ENCODE measurements at regions not wholly inside any gene's neighbourhood (a gene's known extent, or its start where the extent isn't known, plus 50 kb on each side); places are given as distances from the start of the nearest gene placed in this dataset.
"Not testable (repeated sequence)": the region's sequence is repeated elsewhere in the genome, so short reads cannot be mapped to it uniquely, and the experiment has no call there.

DNA sequence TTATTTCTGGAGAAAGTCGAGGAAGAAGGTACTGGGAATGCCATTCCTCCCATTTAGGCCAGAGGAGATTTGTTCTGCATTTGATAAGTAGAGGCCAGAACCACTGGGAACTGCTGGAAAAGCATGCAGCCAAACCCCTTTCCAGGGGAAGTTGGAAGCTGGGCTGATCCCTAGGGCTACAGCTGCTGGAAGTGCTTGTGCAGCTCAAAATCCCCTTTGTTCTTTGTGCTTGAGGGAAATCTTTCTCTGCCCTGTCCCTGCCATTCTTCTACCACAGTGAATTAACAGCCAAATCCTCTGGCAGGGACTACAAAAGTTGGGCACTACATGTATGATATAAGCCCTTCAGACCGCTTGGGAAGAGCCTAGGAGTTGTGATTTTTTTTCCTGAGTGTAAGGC lies 734.1 kb downstream of the LRRIQ3 start:
- peak; percentile 26 for DNase-seq

- DNase-seq = no peak
Observed at GRCh38 chr1:73452522-73452921, 745.5 kb downstream of the LRRIQ3 start.

- not testable (repeated sequence) for DNase-seq
Observed at GRCh38 chr1:73450668-73451067, 747.3 kb downstream of the LRRIQ3 start.

DNA sequence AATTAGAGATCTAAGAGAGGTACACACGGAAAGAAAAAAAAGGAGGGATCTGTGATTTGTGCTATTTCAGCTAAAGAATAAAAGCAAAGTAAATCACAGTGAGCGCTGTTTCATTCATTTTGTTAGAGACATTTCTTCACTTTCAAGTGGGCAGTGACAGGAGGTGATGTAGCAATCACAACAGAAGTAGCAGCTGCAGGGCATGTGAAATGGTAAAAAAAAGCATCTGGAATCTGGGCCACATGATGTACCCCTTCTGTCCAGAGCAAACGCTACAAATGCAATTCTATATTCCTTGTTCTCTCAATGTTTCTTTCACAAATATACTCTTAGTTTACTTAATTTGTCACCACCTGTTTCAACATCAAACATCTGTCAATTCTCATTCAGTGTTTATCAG lies 786.5 kb downstream of the LRRIQ3 start:
- no peak for DNase-seq

GRCh38 chr1:73401666-73402065 lies 796.3 kb downstream of the LRRIQ3 start:
- no peak for DNase-seq

DNA sequence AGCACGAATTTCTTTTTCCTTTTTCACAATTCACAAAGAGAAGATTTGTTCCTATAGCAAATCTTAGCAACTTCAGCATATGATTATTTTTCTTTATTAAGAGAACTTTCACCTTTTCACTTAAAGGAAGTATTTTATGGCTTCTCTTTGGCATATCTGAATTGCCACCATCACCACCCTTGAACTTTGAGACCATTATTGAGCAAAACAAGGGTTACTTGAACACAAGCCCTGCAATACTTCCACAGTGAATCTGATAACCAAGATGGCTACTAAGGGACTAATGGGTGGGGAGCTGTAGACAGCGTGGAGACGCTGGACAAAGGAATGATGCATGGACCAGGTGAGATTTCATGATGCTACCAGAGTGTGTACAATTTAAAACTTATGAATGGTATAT lies 815.0 kb downstream of the LRRIQ3 start:
- no peak for DNase-seq

DNA sequence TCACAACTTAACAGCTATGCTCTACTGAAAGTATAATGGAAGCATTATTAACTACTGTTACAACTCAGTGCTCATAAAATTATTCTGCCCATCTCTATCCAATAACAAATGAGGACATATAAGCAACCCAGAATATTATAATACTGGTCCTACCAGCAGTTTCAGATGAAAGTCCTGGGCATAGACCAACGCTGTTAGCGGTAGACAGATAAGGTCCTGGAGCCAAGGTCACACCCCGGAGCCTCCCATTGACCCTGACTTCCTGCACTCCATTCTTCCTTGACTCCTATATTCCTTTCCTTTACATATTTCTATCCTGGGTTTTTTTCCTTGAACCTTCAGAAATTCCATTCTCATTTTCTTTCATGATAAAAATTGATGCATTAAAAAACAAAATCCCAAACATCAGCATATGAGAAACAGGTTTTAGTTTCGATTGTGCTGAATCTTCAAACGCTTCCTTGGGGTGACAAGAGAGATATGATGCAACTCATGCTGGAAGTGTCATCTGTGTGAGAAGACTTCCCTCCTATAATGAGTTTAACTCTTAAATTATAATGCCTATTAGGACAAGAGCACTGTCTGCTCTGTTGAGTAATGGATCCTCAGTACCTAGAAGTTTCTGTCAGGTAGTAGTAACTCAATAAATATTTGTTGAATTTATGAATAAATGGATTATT lies 831.1 kb downstream of the LRRIQ3 start:
- no peak for DNase-seq

DNA sequence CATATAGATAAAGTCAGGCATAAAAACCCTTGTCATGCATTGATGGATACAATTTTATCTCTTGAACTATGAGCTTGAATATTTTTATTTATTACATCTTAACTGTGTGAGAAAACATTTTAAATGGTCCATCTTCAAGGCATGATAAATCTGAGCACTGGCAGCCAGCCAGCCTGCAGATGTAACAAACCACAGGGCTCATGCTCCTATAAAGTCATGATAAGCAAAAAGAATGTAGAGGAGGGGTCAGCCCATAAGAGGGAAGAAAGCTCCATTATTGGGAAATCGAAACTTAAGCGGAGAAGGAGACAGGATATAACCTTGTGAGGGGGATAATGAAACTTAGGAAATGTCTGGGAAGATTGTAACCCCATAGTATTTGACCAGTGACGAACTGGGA lies 839.0 kb downstream of the LRRIQ3 start:
- no peak for DNase-seq

DNA sequence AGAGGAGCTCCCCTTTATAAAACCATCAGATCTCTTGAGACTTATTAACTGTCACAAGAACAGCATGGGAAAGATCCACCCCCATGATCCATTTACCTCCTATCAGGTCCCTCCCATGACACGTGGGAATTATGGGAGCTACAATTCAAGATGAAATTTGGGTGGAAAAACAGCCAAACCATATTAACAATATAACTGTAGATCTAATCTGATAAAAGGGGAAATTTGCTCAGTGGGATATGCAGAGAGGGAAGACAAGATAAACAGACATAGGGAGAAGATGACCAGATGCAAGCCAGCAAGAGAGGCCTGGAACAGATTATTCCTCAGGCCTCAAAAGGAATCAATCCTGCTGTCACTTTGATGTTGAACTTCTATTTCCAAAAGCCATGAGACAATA lies 841.5 kb downstream of the LRRIQ3 start:
- no peak for DNase-seq

DNA sequence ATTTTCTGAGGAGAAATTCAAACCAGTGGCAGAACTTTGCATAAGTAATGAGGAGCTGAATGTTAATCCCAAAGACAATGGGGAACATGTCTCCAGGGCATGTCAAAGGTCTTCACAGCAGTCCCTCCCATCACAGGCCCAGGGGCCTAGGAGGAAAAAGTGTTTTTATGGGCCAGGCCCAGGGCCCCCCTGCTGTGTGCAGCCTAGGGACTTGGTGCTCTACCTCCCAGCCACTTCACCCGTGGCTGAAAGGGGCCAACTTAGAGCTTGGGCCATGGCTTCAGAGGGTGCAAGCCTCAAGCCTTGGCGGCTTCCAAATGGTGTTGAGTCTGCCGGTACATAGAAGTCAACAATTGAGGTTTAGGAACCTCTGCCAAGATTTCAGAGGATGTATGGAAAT lies 854.0 kb downstream of the LRRIQ3 start:
- DNase-seq = no peak

DNA sequence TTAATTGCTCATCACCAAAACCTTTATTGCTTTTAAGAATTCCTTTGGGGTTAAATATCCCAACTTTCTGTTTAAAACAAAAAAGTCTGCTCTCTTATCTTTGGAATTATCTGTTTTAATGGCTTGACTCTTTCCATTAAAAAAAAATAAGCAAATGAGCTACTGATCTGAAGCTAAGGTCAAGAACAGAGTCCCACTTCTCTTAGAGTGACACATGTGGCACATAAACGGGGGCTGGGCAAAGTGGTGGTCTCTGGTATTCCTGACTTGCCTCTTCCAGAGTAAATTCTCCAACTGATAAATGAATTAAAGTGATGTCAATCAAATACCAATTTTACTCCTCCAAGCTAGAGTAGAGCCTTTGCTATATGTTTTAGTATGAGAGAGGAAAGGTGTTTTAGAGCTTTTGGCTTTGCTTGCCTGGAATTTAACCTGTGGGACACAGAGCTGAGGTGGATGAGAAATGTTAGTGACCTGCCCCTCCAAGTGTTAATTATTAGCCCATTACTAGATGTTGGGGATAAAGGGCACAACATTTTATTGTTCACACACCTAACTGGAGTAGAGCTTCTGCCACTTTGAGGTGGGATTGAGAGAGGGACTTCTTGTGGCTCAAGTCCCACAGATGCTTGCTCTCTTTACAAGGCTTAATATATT lies 864.0 kb downstream of the LRRIQ3 start:
- no peak for DNase-seq

GRCh38 chr1:73331726-73332125 lies 866.2 kb downstream of the LRRIQ3 start:
- no peak for DNase-seq

DNA sequence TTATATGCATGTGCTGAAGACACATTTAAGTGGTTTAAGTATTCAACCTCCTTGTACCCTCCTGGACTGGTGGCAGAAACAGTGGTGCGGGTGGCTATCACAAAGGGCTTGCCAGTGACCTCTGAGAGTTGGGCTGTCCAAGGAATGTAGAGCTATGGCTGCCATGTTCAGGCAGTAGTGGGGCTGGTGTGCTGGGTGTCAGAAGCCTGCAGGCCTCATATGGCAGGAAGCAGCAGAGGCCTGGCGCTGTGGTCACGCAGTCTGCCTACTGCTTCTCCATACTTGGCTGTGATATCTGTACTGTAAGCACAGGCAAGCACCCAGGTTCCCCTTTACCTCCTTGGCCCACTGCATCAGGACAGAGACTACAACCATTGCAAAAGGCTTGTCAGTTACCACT lies 870.0 kb downstream of the LRRIQ3 start:
- no peak for DNase-seq

- DNase-seq = no peak
Observed at GRCh38 chr1:73327180-73327793, 870.7 kb downstream of the LRRIQ3 start.

- DNase-seq = no peak
Observed at GRCh38 chr1:73326663-73327062, 871.3 kb downstream of the LRRIQ3 start.

GRCh38 chr1:73310797-73311381 lies 887.1 kb downstream of the LRRIQ3 start:
- no peak for DNase-seq

DNA sequence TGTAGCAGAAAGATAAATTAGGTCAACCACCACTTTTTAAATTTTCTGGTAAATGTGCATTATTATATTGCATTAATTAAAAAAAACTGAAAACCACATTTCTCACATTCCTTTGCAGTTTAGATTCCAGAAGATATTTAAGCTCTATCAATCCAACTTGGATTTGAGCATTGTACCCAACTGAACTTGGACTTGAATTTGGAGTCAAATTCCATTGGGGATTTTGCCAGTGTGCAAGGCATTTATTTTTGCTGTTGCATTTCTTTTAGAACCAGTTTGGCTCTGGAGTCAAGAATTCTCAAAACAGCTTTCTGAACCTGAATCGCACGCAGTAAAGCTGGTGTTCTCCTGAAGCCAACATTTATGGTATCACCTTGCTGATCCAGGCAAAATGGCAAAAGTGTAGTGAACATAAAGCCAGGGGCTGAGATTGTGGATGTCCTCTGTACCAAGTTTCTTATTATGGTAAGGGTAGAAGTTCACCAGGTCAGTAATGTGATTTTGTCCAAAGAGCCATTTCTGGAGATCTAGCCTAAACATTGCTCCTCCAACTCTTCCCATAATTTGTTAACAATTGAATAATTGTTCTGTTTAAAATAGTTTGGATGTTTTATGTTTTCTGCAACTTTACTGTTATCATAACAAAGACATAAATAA lies 890.9 kb downstream of the LRRIQ3 start:
- DNase-seq = no peak

GRCh38 chr1:73273886-73274285 lies 924.1 kb downstream of the LRRIQ3 start:
- no peak for DNase-seq

GRCh38 chr1:73245196-73245595 lies 952.8 kb downstream of the LRRIQ3 start:
- not testable (repeated sequence) for DNase-seq

DNA sequence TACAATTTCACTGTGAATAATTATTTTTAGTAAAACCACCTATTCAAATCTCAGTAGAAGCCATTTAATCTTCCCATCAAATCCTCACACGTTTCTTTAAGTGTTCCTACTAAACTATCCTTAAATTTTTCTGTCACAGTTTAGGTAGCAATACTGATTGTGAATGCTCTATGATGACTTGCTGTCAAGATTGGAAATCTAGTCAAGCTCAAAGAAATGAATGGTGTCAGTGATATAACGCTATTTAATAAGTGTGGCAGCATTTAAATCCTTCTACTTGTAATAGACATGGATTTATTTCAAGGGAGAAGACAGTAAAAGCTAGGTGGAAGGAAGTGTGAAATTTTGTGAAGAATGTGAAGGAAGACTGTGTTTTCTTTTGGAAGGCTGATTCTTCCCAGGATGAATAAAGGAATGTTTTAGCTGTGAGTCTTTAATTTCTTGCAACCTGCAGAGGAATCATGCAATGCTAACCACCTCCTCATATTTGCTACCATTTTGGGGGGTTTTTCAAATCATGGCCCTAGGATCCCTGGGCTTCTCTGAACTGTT lies 936.7 kb upstream of the NEGR1 start:
- DNase-seq = no peak

DNA sequence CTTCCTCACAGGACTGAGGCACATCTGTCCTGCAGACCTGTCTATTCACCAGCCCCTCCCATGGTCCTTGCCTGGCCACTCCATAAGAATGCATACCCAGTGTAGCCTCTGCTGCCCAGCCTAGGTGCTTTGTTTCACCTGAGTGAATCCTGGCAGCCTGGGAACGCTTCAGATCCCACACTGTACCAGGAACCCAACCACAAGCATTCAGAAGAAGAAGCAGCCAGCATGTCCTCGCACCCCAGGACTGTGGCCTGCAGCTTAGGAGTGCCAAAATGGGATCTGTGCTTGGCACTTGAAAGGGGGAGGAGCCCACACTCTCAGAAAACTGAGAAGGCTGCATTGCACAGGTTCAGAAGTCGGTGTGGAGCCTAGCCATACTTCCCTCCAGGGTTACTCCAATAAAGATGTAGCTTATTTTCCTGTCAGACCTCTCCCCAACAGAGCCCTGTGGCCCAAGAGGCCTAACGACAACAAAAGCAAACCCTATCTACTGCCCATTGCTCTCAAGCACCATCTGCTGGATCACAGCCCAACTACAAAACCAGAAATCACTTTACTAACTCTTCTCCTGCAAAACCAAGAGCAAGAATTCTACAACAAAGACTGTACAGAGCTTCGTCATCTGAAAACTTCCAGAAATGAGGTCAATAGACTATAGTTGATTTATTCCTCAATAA lies 923.1 kb upstream of the NEGR1 start:
- DNase-seq = no peak

DNA sequence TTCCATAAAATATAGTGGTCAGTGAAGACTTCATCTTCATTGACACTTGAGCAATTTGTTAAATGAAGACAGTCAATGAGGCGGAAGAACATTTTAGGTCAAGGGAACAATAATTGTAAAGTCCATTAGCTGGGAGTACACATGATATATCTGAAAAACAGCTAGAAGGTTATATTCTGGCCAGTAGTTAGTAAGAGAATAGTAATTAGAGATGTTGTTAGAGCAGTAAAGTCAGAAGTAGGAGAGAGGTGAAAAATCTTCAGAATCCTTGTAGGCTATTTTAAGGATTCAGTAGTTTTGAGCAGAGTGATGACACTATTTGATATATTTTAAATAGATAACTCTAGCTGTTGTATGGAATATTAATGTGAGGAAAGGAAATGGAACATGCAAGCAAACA lies 915.6 kb upstream of the NEGR1 start:
- DNase-seq = no peak

- DNase-seq = no peak
Observed at GRCh38 chr1:73194965-73195364, 912.6 kb upstream of the NEGR1 start.

Data from femur (tissue), 1 donor.